Endothelial cell (in vitro differentiated cells): ENCODE measurements at regions not wholly inside any gene's neighbourhood (a gene's known extent, or its start where the extent isn't known, plus 50 kb on each side); places are given as distances from the start of the nearest gene placed in this dataset.

ENCODE experiments used
- DNase-seq: peaks from one replicate; pipeline ENCODE4 v3.0.0; 2021; ENCODE audit warnings: low spot score
- H3K27ac Mint-ChIP-seq: one replicate; pipeline ENCODE4 v1.8.0; 2021; ENCODE audit warnings: mixed read lengths, inconsistent platforms; ENCODE audit not compliant: unreplicated experiment
- H3K27me3 Mint-ChIP-seq: one replicate; pipeline ENCODE4 v1.8.0; 2021; ENCODE audit warnings: mild to moderate bottlenecking, moderate library complexity, mixed read lengths, inconsistent platforms; ENCODE audit not compliant: unreplicated experiment
- H3K36me3 Mint-ChIP-seq: one replicate; pipeline ENCODE4 v1.8.0; 2021; ENCODE audit warnings: mild to moderate bottlenecking, low read depth, mixed read lengths, inconsistent platforms; ENCODE audit not compliant: unreplicated experiment
- H3K4me1 Mint-ChIP-seq: one replicate; pipeline ENCODE4 v1.8.0; 2021; ENCODE audit warnings: mild to moderate bottlenecking, mixed read lengths, inconsistent platforms; ENCODE audit not compliant: unreplicated experiment
- H3K4me3 Mint-ChIP-seq: one replicate; pipeline ENCODE4 v1.8.0; 2021; ENCODE audit warnings: mild to moderate bottlenecking, mixed read lengths, inconsistent platforms; ENCODE audit not compliant: unreplicated experiment
- H3K9me3 Mint-ChIP-seq: one replicate; pipeline ENCODE4 v1.8.0; 2021; ENCODE audit warnings: mixed read lengths, inconsistent platforms; ENCODE audit not compliant: unreplicated experiment
- TF ChIP-seq, protein P1 (sequence below): fragments of 200-600 bp; sonication (generic); IDR thresholded peaks from one replicate; pipeline ENCODE4 v1.5.0; 2021; ENCODE audit warnings: antibody characterized with exemption; ENCODE audit not compliant: unreplicated experiment

DNA sequence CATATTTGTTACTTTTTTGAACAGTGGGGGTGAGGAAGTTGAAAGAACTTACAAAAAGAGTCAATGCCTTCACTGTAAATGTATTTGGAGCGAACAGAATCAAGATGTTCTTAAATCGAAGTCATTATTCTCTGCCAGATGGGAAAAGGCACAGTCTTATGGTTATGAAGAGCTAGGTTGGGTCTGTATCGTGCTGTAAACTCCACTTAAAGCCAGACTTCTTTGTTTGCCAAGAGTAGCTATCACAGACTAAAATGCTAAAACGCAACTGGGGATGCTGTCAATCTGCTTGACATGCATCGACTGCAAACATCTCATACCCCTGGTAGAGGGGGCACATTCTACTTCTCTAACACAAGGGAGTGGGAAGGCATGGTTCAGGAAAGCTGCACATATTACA lies 160.4 kb downstream of the DACT1 start:
- Mint-ChIP-seq H3K27ac (no peak overlapping the region), H3K27me3 (no peaks in the 10 kb centered on the region), H3K4me3 (no peak overlapping the region), H3K36me3 (no peaks in the 10 kb centered on the region), H3K4me1 (no peaks in the 10 kb centered on the region), H3K9me3 (no peaks in the 10 kb centered on the region)
- no peak for DNase-seq
- TF ChIP-seq, protein P1, sequence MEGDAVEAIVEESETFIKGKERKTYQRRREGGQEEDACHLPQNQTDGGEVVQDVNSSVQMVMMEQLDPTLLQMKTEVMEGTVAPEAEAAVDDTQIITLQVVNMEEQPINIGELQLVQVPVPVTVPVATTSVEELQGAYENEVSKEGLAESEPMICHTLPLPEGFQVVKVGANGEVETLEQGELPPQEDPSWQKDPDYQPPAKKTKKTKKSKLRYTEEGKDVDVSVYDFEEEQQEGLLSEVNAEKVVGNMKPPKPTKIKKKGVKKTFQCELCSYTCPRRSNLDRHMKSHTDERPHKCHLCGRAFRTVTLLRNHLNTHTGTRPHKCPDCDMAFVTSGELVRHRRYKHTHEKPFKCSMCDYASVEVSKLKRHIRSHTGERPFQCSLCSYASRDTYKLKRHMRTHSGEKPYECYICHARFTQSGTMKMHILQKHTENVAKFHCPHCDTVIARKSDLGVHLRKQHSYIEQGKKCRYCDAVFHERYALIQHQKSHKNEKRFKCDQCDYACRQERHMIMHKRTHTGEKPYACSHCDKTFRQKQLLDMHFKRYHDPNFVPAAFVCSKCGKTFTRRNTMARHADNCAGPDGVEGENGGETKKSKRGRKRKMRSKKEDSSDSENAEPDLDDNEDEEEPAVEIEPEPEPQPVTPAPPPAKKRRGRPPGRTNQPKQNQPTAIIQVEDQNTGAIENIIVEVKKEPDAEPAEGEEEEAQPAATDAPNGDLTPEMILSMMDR = no peak

DNA sequence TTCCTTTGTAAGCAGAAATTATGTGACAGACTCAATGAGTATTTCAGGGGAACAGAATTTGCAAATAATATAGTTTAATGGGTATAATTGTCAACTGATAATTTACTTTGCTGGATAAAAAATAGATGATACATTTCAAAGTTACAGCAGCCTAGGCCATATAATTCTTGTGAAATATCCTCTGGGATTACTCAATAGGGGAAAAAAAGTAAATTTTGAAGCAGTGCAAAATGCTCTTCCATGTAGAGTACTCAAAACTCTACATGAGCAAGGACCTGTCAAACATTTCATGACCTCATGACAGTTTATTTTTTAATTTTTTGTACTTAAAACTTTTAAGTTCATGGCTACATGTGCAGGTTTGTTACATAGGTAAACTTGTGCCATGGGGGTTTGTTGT lies 163.3 kb downstream of the DACT1 start:
- DNase-seq = no peak
- H3K9me3 Mint-ChIP-seq = no peaks in the 10 kb centered on the region
- no peaks in the 10 kb centered on the region for H3K27me3 Mint-ChIP-seq
- no peak overlapping the region for H3K27ac Mint-ChIP-seq
- TF ChIP-seq, protein P1 = no peak
- H3K4me1 Mint-ChIP-seq = no peaks in the 10 kb centered on the region
- H3K4me3 Mint-ChIP-seq = no peak overlapping the region
- H3K36me3 Mint-ChIP-seq = no peaks in the 10 kb centered on the region

DNA sequence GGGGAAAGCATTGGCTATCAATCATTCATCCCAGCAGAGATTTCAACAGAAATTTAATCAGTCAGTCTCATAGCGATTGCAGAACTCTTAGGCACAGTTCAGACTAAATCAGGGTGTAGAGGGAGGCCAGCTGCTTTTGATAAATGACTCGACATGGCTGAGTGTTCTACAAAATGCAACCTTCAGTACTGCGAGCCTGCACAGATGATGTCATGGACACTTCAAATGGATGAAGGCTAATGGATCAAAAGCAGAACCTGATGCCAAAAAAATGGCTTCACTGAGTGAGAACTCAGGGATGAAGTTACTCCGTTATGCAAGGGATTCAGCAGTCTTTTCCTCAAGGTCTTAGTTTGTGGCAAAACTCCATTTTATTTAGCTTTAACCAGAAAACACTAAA lies 167.3 kb downstream of the DACT1 start:
- H3K36me3 Mint-ChIP-seq = no peaks in the 10 kb centered on the region
- no peak overlapping the region for H3K27ac Mint-ChIP-seq
- no peaks in the 10 kb centered on the region for H3K4me1 Mint-ChIP-seq
- no peak for DNase-seq
- no peak overlapping the region for H3K4me3 Mint-ChIP-seq
- no peaks in the 10 kb centered on the region for H3K9me3 Mint-ChIP-seq
- TF ChIP-seq, protein P1 = no peak
- H3K27me3 Mint-ChIP-seq = no peaks in the 10 kb centered on the region

DNA sequence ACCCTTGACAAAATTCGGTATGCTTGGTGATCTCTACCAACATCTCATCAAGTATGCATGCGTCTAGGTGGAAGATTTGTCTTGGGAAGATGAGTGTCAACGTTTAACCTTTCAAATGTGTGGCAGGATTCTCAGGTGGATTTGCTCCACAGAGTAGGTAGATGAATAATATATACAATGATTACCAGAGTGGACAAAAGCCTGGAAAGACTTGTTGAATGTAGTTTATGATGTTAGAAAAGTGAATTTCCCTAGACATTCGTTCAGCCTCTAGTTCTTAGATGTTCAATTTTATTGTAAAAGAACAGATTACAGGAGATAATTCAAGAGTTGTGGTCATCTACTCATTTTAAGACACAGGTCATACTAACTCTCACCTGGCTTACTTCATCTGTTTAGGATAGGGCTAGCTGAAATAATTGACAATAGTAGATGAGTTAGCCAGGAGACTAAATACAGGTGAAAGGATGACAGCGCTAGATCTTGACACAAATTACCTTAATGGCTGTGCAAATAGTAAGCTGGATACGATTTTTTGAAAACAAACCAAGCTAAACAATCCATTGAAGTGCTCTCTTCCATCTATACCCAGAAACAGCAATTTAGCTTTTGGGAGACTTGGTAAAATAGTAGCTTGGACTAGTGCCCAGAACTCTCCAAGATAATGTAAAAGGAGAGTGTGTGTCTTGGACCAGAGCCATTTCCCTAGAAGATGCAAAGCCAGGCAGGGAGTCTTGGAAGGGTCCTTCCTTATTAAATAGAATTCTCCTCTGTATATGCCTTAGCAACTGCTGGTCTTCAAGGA lies 168.0 kb downstream of the DACT1 start:
- no peak overlapping the region for H3K27ac Mint-ChIP-seq
- TF ChIP-seq, protein P1 = no peak
- no peaks in the 10 kb centered on the region for H3K4me1 Mint-ChIP-seq
- H3K9me3 Mint-ChIP-seq = no peaks in the 10 kb centered on the region
- no peak overlapping the region for H3K4me3 Mint-ChIP-seq
- no peaks in the 10 kb centered on the region for H3K36me3 Mint-ChIP-seq
- DNase-seq = no peak
- H3K27me3 Mint-ChIP-seq = no peaks in the 10 kb centered on the region

DNA sequence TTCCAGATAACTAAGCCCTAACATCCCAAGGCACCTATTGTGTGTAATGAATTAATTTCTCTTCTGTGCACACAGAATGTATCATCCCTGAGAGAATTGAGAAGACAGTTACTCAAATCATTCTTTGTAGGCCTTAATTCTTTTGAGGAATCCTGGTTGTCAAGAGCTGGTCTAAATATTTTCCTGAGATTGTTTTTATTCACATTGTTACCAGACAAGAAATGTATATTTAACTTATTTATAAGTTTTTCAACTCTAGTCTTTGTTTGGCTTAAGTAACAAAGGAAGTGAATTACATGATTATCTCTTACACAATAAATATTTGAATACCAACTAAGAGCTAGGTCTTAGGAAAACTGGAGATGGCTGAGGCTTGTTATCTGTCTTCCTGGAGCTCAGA lies 169.4 kb downstream of the DACT1 start:
- Mint-ChIP-seq H3K27me3 (no peaks in the 10 kb centered on the region), H3K36me3 (no peaks in the 10 kb centered on the region), H3K27ac (no peak overlapping the region), H3K4me3 (no peak overlapping the region), H3K9me3 (no peaks in the 10 kb centered on the region), H3K4me1 (no peaks in the 10 kb centered on the region)
- DNase-seq = no peak
- TF ChIP-seq, protein P1 = no peak
